M059J (cell line): ENCODE measurements at regions not wholly inside any gene's neighbourhood (a gene's known extent, or its start where the extent isn't known, plus 50 kb on each side); places are given as distances from the start of the nearest gene placed in this dataset.
A peak's percentile ranks its signal among the peaks of the same experiment; 100 is the strongest.

Experiments used
- DNase-seq: peaks from one replicate; pipeline ENCODE4 v3.0.0-alpha.2; 2012; ENCODE audit warnings: low read depth

DNA sequence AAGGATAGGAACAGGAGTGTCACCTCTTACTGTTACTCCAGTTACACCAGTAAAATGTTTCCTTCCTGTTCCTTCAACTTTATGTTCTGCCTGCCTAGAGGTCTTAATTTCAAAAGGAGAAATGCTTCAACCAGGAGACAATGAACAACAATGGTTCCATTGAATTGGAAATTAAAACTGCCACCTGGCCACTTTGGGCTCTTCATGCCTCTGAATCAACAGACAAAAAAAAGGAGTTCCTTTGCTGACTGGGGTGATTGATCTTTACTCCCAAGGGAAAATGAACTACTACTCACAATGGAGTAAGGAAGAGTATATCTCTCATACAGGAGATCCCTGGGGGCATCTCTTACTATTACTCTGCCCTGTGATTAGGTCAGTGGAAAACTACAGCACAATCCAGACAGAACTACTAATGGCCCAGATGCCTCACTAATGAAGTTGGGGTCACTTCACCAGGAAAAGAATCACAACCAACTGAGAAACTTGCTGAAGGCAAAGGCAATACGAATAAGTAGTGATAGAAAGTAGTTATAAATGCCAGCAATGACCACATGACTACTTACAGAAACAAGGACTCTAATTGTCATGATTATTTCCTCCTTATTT lies 76.6 kb upstream of the PRDX6 start:
- DNase-seq, result no peak

GRCh38 chr1:173403996-173404395 lies 73.1 kb upstream of the PRDX6 start:
- no peak for DNase-seq

DNA sequence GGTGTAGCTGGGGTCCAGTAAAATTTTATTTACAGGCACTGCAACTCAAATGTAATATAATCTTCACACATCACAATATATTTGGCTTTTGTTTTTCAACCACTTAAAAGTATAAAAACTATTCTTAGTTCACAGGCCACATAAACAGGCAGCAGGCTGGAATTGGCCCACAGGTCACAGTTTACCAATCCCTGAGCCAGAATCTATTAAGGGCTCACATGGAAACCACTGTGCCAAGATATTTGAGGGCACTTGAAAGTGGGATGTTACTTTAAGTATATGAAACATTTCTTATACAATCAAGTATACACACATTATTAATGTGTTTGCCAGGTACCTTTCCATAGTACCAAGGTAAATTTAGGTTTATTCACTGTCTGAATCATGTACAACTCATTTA lies 71.9 kb upstream of the PRDX6 start:
- DNase-seq, result no peak

- peak; percentile 79 for DNase-seq
These were observed 71.3 kb upstream of the PRDX6 start for GRCh38 chr1:173405834-173406233.

DNA sequence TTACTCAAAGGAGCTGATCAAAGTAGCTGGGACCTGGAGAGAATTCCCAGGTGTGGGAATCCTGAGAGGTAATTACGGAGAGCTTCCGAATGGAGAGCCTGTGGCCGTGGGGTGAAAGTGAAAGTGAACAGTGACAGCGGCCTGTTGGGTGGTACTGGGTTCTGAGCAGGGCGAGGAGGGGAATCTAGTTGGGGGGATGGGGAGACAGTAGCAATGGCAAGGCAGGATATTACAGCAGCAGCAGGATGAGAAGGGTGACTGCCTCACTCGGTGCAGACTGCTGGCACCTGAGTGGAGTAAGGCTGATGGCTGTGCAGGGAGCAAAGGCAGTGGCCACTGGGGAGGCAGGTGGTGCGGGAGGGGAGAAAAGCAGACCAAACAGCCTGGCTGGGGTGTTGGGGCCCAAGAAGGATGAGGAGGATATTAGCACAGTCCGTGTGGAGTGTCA lies 70.3 kb upstream of the PRDX6 start:
- no peak for DNase-seq

DNA sequence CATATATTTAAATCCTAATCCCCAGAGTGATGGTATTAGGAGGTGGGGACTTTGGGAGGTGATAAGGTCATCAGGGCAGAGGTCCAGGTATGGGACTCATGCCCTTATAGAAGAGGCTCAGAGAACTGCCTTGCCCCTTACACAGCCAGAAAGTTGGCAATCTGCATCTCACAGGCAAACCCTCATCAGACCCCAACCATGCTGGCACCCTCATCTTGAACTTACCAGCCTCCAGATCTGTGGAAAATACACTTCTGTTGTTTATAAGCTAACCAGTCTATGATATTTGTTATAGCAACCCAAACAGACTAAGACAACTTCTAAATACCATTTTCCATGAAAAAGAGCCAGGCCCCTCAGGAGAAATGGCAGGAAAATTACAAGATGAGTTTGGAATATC lies 69.3 kb upstream of the PRDX6 start:
- DNase-seq, result no peak

GRCh38 chr1:173408886-173409285 lies 68.2 kb upstream of the PRDX6 start:
- no peak for DNase-seq

DNA sequence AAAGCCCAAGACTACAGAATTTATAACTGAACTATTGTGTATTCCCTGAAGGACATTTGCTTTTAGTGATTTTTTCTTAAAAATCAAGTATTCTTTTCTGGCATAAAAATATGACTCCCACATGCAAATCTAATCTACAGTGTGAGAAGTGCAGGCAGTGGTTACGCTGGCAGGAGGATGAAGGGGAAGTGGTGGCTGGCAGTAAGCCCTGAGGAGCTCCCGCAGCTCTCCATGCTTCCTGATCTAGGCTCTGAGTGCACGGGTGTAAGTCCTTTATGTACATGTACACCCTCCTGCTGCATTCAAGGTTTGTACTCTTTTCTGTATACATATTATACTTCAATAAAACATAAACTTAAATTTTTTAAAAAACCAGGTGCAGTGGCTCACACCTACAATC lies 67.5 kb upstream of the PRDX6 start:
- DNase-seq, result peak; percentile 89

GRCh38 chr1:173410133-173410793 lies 66.9 kb upstream of the PRDX6 start:
- DNase-seq, result peak; percentile 90

GRCh38 chr1:173410794-173411236 lies 66.3 kb upstream of the PRDX6 start:
- DNase-seq, result no peak

DNA sequence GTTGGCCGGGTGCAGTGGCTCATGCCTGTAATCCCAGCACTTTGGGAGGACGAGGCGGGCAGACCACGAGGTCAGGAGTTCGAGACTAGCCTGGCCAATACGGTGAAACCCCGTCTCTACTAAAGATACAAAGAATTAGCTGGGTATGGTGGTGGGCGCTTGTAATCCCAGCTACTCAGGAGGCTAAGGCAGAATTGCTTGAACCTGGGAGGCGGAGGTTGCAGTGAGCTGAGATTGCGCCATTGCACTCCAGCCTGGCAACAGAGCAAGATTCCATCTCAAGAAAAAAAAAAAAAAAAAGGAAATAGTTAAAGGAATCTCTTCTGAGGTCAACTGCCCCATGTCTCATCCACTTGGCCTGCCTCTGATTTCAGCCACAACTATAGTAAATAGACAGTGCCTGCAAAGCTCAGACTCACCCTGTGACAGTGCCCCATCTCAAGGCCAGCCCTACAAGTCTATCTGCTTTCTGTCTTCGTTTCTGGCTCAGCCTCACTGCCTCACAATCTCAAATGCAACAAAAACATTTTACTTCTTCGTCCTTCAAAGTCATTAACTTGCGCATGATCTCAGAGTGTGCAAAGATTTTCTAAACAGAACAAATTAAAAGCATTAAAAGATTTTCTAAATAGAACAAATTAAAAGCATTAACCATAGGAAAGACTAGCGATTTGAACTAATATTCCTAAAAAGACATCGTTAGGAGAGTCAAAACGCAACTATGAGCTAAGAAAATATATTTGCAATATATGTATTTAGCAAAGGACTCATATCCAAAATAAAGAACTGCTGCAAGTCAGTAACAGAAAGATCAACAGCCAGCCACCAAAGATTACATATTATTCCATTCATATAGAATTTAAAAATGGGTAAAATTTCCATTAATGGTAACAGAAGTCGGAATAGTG lies 65.0 kb upstream of the PRDX6 start:
- DNase-seq, result peak; percentile 94

- DNase-seq, result no peak
These were observed 63.8 kb upstream of the PRDX6 start for GRCh38 chr1:173413271-173413707.

GRCh38 chr1:173414136-173414535 lies 63.0 kb upstream of the PRDX6 start:
- no peak for DNase-seq

- no peak for DNase-seq
These were observed 62.5 kb upstream of the PRDX6 start for GRCh38 chr1:173414539-173415226.

DNA sequence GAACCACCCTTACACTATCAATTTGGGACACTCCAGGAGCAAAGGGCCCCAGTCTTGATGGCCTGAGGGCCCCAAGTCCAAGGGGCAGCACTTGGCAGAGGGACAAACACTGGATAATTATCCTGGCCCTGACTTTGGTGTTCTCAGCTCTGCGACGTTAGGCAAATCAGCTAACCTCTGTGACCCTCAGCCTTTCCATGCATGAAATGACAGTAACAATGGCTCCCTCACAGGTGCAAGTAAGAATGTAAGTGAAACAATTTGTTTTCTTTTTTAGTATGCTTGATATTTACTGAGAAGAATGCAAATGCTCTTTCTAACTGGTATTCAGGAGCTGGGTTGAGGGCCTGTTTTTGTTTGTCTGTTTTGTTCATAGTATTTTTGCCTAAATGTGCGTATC lies 61.6 kb upstream of the PRDX6 start:
- DNase-seq, result no peak

- DNase-seq, result no peak
These were observed 61.2 kb upstream of the PRDX6 start for GRCh38 chr1:173415905-173416450.

DNA sequence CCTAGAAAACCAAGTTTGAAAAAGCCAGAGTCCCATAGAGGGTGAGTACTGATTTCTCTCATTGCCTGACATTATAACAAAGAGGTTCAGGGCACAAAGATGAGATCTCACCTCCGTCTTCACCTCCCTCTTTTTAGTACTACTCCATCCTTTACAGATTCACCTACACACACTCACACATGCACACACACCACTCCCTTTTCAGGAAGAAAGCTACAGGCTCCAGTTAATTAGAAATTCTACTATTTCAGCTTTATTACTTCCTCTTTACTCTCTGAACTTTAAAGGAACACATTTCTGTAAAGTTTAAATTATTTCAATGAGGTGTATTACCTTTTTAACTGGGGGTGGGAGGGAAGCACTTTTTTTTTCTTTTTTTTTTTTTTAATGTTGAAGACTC lies 59.6 kb upstream of the PRDX6 start:
- DNase-seq, result no peak

DNA sequence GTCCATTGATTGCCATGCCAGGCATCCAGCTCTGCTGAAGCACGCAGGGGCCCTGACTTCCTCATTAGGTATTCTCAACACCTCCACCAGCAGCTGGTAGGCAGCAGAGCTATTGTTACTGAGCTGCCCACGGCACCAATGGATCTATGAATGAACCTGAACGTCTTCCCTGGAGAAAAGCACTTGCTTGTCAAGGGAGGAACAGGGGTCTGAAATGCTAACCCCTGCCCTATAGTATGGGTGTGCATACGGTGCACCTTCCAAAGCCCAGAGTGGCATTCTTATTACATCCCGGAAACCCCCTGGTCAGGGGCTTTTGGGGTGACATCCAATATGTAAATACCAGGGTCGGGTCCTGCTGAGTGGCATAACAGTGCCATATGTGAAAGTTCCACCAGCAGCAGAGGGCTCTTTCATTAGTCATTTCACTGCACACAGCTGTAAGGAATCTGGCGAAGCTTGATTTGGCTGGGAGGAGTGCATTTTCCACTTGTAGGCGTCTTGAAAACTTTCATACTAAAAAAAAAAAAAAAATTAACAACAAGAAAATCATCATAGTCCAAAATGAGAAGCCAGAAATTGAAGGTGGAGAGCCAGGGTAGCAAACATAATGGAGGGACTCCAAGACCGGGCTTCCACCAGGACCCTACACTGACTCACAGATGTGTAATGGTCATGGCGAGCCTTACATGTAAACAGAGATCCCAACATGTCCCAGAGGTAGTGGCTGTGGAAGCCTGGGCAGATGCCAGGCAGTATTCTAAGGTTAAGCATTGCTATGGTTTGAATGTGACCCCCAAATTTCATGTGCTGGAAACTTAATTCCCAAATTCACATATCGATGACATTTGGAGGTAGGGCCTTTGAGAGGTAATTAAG lies 58.8 kb upstream of the PRDX6 start:
- DNase-seq, result no peak

- DNase-seq, result peak; percentile 83
These were observed 56.8 kb upstream of the PRDX6 start for GRCh38 chr1:173420330-173420806.

DNA sequence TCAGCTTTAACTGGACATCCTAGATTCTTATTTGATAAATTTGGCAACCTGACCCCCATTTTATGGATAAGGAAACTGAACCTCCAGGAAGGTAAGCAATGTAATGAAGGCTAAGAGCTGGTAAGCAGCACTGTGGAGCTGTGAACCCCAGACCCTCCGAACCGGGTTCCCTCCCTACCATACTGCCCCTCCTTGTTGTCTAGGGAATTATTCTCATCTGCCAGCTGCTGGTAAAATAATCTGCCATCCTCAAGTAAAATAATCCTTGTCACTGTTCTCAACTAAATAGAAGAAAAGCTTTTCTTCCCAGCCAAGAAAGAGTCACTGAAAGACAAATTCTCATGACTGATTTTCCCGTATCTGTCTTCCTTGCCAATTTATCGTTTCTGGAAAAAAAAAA lies 55.8 kb upstream of the PRDX6 start:
- DNase-seq, result no peak

DNA sequence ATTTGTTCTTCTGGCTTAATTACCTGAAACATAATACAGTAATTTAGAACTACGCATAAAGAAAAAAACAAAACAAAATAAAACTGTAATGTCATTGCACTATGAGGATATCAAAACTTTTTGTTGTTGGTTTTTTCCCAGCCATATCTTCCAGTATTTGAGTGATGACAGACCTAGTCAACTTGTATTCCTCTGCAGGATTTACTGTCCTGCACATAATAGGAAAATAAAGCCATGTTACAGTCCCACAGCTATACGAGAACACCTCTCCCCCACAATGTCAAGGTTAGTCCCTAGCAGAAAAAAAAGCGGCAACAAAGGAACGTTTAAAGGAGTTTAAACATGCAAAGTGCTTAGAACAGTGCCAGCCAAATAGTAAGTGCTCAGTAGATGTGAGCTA lies 55.3 kb upstream of the PRDX6 start:
- no peak for DNase-seq
